ENCODE measurements at regions not wholly inside any gene's neighbourhood (a gene's known extent, or its start where the extent isn't known, plus 50 kb on each side); places are given as distances from the start of the nearest gene placed in this dataset.

DNA sequence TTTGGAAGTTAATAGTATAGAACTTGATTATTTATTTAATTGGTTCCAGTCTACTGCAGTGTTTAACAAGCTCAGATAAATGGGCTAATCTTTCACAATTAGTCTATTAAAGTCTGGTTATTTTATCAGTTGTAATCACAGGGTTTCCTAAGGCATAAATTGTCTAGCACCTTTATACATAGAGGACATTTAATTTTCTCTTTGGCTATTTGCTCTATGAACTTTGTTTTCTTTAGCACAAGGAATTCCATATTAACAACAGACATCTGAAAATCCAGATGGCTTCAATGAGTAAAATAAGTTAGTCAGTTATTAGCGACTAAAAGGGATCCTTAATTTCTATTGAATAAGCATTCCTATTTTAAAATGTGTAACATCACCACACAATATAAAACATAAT, 1350.8 kb upstream of the SLC10A2 start:
- TF ChIP-seq EP300 (IDR thresholded peaks at IDR 0.05), result no peak
- TF ChIP-seq, protein P1, sequence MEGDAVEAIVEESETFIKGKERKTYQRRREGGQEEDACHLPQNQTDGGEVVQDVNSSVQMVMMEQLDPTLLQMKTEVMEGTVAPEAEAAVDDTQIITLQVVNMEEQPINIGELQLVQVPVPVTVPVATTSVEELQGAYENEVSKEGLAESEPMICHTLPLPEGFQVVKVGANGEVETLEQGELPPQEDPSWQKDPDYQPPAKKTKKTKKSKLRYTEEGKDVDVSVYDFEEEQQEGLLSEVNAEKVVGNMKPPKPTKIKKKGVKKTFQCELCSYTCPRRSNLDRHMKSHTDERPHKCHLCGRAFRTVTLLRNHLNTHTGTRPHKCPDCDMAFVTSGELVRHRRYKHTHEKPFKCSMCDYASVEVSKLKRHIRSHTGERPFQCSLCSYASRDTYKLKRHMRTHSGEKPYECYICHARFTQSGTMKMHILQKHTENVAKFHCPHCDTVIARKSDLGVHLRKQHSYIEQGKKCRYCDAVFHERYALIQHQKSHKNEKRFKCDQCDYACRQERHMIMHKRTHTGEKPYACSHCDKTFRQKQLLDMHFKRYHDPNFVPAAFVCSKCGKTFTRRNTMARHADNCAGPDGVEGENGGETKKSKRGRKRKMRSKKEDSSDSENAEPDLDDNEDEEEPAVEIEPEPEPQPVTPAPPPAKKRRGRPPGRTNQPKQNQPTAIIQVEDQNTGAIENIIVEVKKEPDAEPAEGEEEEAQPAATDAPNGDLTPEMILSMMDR (IDR thresholded peaks at IDR 0.05), result no peak
- TF ChIP-seq POLR2A (IDR thresholded peaks at IDR 0.05), result no peak
- no peak for TF ChIP-seq POLR2AphosphoS5 (IDR thresholded peaks at IDR 0.05)

All from gastroesophageal sphincter (tissue), 3 donors.